HCT116 (cell line): ENCODE measurements at regions not wholly inside any gene's neighbourhood (a gene's known extent, or its start where the extent isn't known, plus 50 kb on each side); places are given as distances from the start of the nearest gene placed in this dataset.

Experiments used
- CTCF ChIP-seq, 3 experiments: fragments of 200-600 bp in 1 of 3; sonication (generic) in 1 of 3; IDR thresholded peaks in 2 of 3; conservative IDR thresholded peaks in 1 of 3; 2 replicates each; pipeline ENCODE4 v1.5.1; 2012 to 2017; ENCODE audit warnings: low read depth in 2 of 3, low read length in 2 of 3, antibody characterized with exemption in 1 of 3, borderline replicate concordance in 1 of 3, control low read depth in 1 of 3, mild to moderate bottlenecking in 1 of 3, mixed read lengths in 1 of 3, mixed run types in 1 of 3, moderate library complexity in 1 of 3; ENCODE audit not compliant: insufficient read depth in 1 of 3
- EGR1 ChIP-seq: IDR thresholded peaks from 2 replicates; pipeline ENCODE4 v1.6.1; 2012; ENCODE audit warnings: low read depth
- ELF1 ChIP-seq: IDR thresholded peaks from 2 replicates; pipeline ENCODE4 v1.6.1; 2012; ENCODE audit warnings: low read depth, borderline replicate concordance
- EZH2phosphoT487 ChIP-seq: fragments of 200-600 bp; IDR thresholded peaks from 2 replicates; pipeline ENCODE4 v1.6.1; 2018; ENCODE audit warnings: antibody characterized with exemption, borderline replicate concordance
- JUND ChIP-seq: IDR thresholded peaks from 2 replicates; pipeline ENCODE4 v1.6.1; 2012
- MAX ChIP-seq: IDR thresholded peaks from 2 replicates; pipeline ENCODE4 v1.6.1; 2012
- POLR2A ChIP-seq: IDR thresholded peaks from 2 replicates; pipeline ENCODE4 v1.7.0; 2011; ENCODE audit warnings: borderline replicate concordance; ENCODE audit not compliant: insufficient read depth, insufficient read length; ENCODE audit errors: extremely low read depth
- POLR2AphosphoS5 ChIP-seq: IDR thresholded peaks from 2 replicates; pipeline ENCODE4 v1.6.1; 2011; ENCODE audit warnings: mild to moderate bottlenecking, low read depth, low read length, moderate library complexity
- RAD21 ChIP-seq: IDR thresholded peaks from 2 replicates; pipeline ENCODE4 v1.6.1; 2012; ENCODE audit warnings: low read depth, mild to moderate bottlenecking
- SIN3A ChIP-seq: IDR thresholded peaks from 2 replicates; pipeline ENCODE4 v1.6.1; 2012; ENCODE audit warnings: low read depth
- SP1 ChIP-seq: IDR thresholded peaks from 2 replicates; pipeline ENCODE4 v1.6.1; 2012; ENCODE audit warnings: low read depth
- YY1 ChIP-seq: IDR thresholded peaks from 2 replicates; pipeline ENCODE4 v1.6.1; 2011; ENCODE audit warnings: low read length, low read depth, moderate library complexity, mild to moderate bottlenecking; ENCODE audit not compliant: insufficient replicate concordance; ENCODE audit errors: extremely low read depth
- ZBTB33 ChIP-seq: IDR thresholded peaks from 2 replicates; pipeline ENCODE4 v1.6.1; 2011; ENCODE audit warnings: mild to moderate bottlenecking, low read length, moderate library complexity; ENCODE audit not compliant: insufficient replicate concordance; ENCODE audit errors: extremely low read depth
- TF ChIP-seq, protein P1 (sequence below): IDR thresholded peaks from 2 replicates; pipeline ENCODE4 v1.6.1; 2012; ENCODE audit warnings: low read depth

GRCh38 chr16:55222486-55222885 lies 101.5 kb upstream of the IRX6 start:
- TF ChIP-seq CTCF (IDR thresholded peaks at IDR 0.05 in 2 of 3, conservative IDR thresholded peaks at IDR 0.05 in 1 of 3; ENCODE audit: borderline replicate concordance in 1 of 3, insufficient read depth in 1 of 3, low read depth in 2 of 3, low read length in 2 of 3) (no peak), POLR2A (no peak), JUND (no peak), SP1 (no peak), ZBTB33 (no peak), EGR1 (no peak), SIN3A (no peak), EZH2phosphoT487 (no peak), RAD21 (no peak), ELF1 (no peak), POLR2AphosphoS5 (no peak), YY1 (no peak), MAX (no peak)
- TF ChIP-seq, protein P1, sequence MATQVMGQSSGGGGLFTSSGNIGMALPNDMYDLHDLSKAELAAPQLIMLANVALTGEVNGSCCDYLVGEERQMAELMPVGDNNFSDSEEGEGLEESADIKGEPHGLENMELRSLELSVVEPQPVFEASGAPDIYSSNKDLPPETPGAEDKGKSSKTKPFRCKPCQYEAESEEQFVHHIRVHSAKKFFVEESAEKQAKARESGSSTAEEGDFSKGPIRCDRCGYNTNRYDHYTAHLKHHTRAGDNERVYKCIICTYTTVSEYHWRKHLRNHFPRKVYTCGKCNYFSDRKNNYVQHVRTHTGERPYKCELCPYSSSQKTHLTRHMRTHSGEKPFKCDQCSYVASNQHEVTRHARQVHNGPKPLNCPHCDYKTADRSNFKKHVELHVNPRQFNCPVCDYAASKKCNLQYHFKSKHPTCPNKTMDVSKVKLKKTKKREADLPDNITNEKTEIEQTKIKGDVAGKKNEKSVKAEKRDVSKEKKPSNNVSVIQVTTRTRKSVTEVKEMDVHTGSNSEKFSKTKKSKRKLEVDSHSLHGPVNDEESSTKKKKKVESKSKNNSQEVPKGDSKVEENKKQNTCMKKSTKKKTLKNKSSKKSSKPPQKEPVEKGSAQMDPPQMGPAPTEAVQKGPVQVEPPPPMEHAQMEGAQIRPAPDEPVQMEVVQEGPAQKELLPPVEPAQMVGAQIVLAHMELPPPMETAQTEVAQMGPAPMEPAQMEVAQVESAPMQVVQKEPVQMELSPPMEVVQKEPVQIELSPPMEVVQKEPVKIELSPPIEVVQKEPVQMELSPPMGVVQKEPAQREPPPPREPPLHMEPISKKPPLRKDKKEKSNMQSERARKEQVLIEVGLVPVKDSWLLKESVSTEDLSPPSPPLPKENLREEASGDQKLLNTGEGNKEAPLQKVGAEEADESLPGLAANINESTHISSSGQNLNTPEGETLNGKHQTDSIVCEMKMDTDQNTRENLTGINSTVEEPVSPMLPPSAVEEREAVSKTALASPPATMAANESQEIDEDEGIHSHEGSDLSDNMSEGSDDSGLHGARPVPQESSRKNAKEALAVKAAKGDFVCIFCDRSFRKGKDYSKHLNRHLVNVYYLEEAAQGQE, result no peak
